ENCODE measurements at regions not wholly inside any gene's neighbourhood (a gene's known extent, or its start where the extent isn't known, plus 50 kb on each side); places are given as distances from the start of the nearest gene placed in this dataset.
A peak's percentile ranks its signal among the peaks of the same experiment; 100 is the strongest.

- no peak for TF ChIP-seq CEBPB (IDR thresholded peaks at IDR 0.05; ENCODE audit: low read depth, low read length)
- no peak for TF ChIP-seq EZH2 (IDR thresholded peaks at IDR 0.05; ENCODE audit: low read depth, low read length, severe bottlenecking)
- no peak for TF ChIP-seq SIN3A (conservative IDR thresholded peaks at IDR 0.05 in 1 of 2, IDR thresholded peaks at IDR 0.05 in 1 of 2; ENCODE audit: low read depth in 1 of 2, low read length in 2 of 2)
- TF ChIP-seq, protein P1, sequence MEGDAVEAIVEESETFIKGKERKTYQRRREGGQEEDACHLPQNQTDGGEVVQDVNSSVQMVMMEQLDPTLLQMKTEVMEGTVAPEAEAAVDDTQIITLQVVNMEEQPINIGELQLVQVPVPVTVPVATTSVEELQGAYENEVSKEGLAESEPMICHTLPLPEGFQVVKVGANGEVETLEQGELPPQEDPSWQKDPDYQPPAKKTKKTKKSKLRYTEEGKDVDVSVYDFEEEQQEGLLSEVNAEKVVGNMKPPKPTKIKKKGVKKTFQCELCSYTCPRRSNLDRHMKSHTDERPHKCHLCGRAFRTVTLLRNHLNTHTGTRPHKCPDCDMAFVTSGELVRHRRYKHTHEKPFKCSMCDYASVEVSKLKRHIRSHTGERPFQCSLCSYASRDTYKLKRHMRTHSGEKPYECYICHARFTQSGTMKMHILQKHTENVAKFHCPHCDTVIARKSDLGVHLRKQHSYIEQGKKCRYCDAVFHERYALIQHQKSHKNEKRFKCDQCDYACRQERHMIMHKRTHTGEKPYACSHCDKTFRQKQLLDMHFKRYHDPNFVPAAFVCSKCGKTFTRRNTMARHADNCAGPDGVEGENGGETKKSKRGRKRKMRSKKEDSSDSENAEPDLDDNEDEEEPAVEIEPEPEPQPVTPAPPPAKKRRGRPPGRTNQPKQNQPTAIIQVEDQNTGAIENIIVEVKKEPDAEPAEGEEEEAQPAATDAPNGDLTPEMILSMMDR (IDR thresholded peaks at IDR 0.05; ENCODE audit: control extremely low read depth in 1 of 3, insufficient read depth in 1 of 3, low read depth in 1 of 3, low read length in 3 of 3): peak in 1 of 3 experiments; percentile 24; a peak in 1 of 4 replicates
- no peak for TF ChIP-seq POLR2AphosphoS5 (IDR thresholded peaks at IDR 0.05; ENCODE audit: low read depth, low read length)
- no peak for TF ChIP-seq POLR2A (IDR thresholded peaks at IDR 0.05; ENCODE audit: control extremely low read depth in 1 of 2, low read depth in 2 of 2, low read length in 2 of 2)
- no peak for TF ChIP-seq MAX (IDR thresholded peaks at IDR 0.05)
Observed at GRCh38 chr11:77530879-77531278, 57.0 kb upstream of the PAK1 start.

Measured in H1 (cell line).